ENCODE measurements at regions not wholly inside any gene's neighbourhood (a gene's known extent, or its start where the extent isn't known, plus 50 kb on each side); places are given as distances from the start of the nearest gene placed in this dataset.

DNA sequence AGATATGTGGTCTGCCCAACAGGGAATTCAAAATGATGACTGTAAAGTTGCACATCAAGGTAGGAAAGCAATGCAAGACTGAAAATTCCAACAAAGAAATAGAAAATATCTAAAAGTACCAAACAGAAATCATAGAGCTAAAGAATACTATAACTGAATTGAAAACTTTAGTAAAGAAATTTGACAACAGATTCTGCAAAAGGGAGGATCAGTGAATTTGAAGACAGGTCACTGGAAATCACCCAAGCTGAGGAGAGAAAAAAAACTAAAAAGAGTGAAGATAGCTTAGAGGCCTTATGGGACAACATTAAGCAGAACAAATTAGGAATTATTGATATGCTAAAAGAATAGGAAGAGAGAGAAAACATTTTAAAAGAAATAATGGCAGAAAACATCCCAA lies 240.6 kb downstream of the SNX13 start:
- no peaks in the 10 kb centered on the region for H3K27me3 ChIP-seq (ENCODE audit: control insufficient read depth, insufficient read depth, low read length)
- ATAC-seq (no peak), DNase-seq (ENCODE audit: low read depth, low spot score) (no peak)
- H3K36me3 ChIP-seq (ENCODE audit: control insufficient read depth, insufficient read depth, low read length), result no peaks in the 10 kb centered on the region
- ChIA-PET CTCF (no interaction called here), POLR2A (no interaction called here)
- H3K4me1 ChIP-seq (ENCODE audit: control insufficient read depth, insufficient read depth, low read length), result no peaks in the 10 kb centered on the region
- no TSS peak for BruUV-seq (replicated peaks)
- in situ Hi-C loops (cut with HindIII; ENCODE audit: low pct_unique_long_range_greater_than_20kb, low sequenced_read_pairs) (no loop called here), intact Hi-C loops (cut with micrococcal nuclease; ENCODE audit: unreplicated experiment) (no loop called here)
- TF ChIP-seq, protein P1, sequence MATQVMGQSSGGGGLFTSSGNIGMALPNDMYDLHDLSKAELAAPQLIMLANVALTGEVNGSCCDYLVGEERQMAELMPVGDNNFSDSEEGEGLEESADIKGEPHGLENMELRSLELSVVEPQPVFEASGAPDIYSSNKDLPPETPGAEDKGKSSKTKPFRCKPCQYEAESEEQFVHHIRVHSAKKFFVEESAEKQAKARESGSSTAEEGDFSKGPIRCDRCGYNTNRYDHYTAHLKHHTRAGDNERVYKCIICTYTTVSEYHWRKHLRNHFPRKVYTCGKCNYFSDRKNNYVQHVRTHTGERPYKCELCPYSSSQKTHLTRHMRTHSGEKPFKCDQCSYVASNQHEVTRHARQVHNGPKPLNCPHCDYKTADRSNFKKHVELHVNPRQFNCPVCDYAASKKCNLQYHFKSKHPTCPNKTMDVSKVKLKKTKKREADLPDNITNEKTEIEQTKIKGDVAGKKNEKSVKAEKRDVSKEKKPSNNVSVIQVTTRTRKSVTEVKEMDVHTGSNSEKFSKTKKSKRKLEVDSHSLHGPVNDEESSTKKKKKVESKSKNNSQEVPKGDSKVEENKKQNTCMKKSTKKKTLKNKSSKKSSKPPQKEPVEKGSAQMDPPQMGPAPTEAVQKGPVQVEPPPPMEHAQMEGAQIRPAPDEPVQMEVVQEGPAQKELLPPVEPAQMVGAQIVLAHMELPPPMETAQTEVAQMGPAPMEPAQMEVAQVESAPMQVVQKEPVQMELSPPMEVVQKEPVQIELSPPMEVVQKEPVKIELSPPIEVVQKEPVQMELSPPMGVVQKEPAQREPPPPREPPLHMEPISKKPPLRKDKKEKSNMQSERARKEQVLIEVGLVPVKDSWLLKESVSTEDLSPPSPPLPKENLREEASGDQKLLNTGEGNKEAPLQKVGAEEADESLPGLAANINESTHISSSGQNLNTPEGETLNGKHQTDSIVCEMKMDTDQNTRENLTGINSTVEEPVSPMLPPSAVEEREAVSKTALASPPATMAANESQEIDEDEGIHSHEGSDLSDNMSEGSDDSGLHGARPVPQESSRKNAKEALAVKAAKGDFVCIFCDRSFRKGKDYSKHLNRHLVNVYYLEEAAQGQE (IDR thresholded peaks at IDR 0.05; ENCODE audit: insufficient read depth in 1 of 2, low read depth in 2 of 2, low read length in 1 of 2), result no peak
- TF ChIP-seq, protein P2, sequence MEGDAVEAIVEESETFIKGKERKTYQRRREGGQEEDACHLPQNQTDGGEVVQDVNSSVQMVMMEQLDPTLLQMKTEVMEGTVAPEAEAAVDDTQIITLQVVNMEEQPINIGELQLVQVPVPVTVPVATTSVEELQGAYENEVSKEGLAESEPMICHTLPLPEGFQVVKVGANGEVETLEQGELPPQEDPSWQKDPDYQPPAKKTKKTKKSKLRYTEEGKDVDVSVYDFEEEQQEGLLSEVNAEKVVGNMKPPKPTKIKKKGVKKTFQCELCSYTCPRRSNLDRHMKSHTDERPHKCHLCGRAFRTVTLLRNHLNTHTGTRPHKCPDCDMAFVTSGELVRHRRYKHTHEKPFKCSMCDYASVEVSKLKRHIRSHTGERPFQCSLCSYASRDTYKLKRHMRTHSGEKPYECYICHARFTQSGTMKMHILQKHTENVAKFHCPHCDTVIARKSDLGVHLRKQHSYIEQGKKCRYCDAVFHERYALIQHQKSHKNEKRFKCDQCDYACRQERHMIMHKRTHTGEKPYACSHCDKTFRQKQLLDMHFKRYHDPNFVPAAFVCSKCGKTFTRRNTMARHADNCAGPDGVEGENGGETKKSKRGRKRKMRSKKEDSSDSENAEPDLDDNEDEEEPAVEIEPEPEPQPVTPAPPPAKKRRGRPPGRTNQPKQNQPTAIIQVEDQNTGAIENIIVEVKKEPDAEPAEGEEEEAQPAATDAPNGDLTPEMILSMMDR (IDR thresholded peaks at IDR 0.05), result no peak
- TF ChIP-seq POLR2AphosphoS5 (IDR thresholded peaks at IDR 0.05; ENCODE audit: low read depth, low read length) (no peak), SIN3A (IDR thresholded peaks at IDR 0.05; ENCODE audit: borderline replicate concordance, insufficient read depth, low read depth, low read length) (no peak), TCF7L2 (IDR thresholded peaks at IDR 0.05; ENCODE audit: low read depth, low read length) (no peak)
- no peak overlapping the region for H3K4me3 ChIP-seq (ENCODE audit: low read depth in 2 of 2, low read length in 2 of 2)
- peaks cover 24% of the 10 kb centered on the region; the same call in 1 of the 2 replicates for H3K9me3 ChIP-seq (ENCODE audit: control insufficient read depth, insufficient read depth, low read depth, low read length)
- H3K27ac ChIP-seq (ENCODE audit: low read length), result no peak overlapping the region

DNA sequence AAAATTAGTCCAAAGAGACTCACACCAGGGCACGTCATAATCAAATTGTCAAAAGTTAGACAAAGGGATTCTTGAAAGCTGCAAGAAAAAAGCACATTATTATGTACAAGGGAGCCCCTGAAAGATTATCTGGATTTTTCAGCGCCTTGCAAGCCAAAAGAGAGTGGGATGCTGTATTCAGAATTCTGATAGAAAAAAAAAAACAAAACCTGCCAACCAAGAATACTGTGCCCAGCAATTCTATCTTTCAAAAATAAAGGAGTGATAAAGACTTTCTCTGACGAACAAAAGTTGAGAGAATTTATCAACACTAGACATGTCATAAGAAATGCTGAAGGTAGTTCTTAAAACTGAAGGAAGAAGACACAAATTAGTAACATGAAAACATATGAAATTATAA lies 240.2 kb downstream of the SNX13 start:
- intact Hi-C loops (cut with micrococcal nuclease; ENCODE audit: unreplicated experiment), result no loop called here

More for the DNA sequence above, 240.2 kb downstream of the SNX13 start:
- H3K27me3 ChIP-seq (ENCODE audit: control insufficient read depth, insufficient read depth, low read length), result no peaks in the 10 kb centered on the region
- DNase-seq (ENCODE audit: low read depth, low spot score) (no peak), ATAC-seq (no peak)
- in situ Hi-C loops (cut with HindIII; ENCODE audit: low pct_unique_long_range_greater_than_20kb, low sequenced_read_pairs), result no loop called here
- H3K4me3 ChIP-seq (ENCODE audit: low read depth in 2 of 2, low read length in 2 of 2), result no peak overlapping the region
- peaks cover 24% of the 10 kb centered on the region; the same call in 1 of the 2 replicates for H3K9me3 ChIP-seq (ENCODE audit: control insufficient read depth, insufficient read depth, low read depth, low read length)
- ChIA-PET CTCF (no interaction called here), POLR2A (no interaction called here)
- H3K4me1 ChIP-seq (ENCODE audit: control insufficient read depth, insufficient read depth, low read length), result no peaks in the 10 kb centered on the region
- H3K27ac ChIP-seq (ENCODE audit: low read length), result no peak overlapping the region
- TF ChIP-seq SIN3A (IDR thresholded peaks at IDR 0.05; ENCODE audit: borderline replicate concordance, insufficient read depth, low read depth, low read length) (no peak), POLR2AphosphoS5 (IDR thresholded peaks at IDR 0.05; ENCODE audit: low read depth, low read length) (no peak)
- TF ChIP-seq, protein P2 (IDR thresholded peaks at IDR 0.05), result no peak
- TF ChIP-seq, protein P1 (IDR thresholded peaks at IDR 0.05; ENCODE audit: insufficient read depth in 1 of 2, low read depth in 2 of 2, low read length in 1 of 2), result no peak
- no TSS peak for BruUV-seq (replicated peaks)
- no peaks in the 10 kb centered on the region for H3K36me3 ChIP-seq (ENCODE audit: control insufficient read depth, insufficient read depth, low read length)
